OCI-LY1 (cell line): ENCODE measurements at regions not wholly inside any gene's neighbourhood (a gene's known extent, or its start where the extent isn't known, plus 50 kb on each side); places are given as distances from the start of the nearest gene placed in this dataset.

Experiments used
- H2AFZ ChIP-seq: fragments of 200-600 bp; sonication (generic), shearing (Covaris generic); 2 replicates; pipeline ENCODE4 v1.6.0; 2014; ENCODE audit warnings: antibody characterized with exemption, mild to moderate bottlenecking, low read length
- H3F3A ChIP-seq: fragments of 200-600 bp; sonication (generic), shearing (Covaris generic); 2 replicates; pipeline ENCODE4 v1.6.0; 2014; ENCODE audit warnings: mild to moderate bottlenecking, antibody characterized with exemption, low read length, moderate library complexity; ENCODE audit not compliant: insufficient read depth
- H3K27ac ChIP-seq: fragments of 200-600 bp; sonication (generic); 2 replicates; pipeline ENCODE4 v1.5.1; 2014; ENCODE audit warnings: low read length, mixed run types, mild to moderate bottlenecking, low read depth; ENCODE audit not compliant: poor library complexity, severe bottlenecking
- H3K27me3 ChIP-seq: fragments of 200-600 bp; sonication (generic); 2 replicates; pipeline ENCODE4 v1.6.0; 2014; ENCODE audit warnings: antibody characterized with exemption, mild to moderate bottlenecking, low read length, moderate library complexity; ENCODE audit not compliant: insufficient read depth
- H3K36me3 ChIP-seq: fragments of 200-600 bp; sonication (generic); 2 replicates; pipeline ENCODE4 v1.6.1; 2014; ENCODE audit warnings: mild to moderate bottlenecking, antibody characterized with exemption, low read length, moderate library complexity, mixed read lengths; ENCODE audit not compliant: insufficient read depth
- H3K4me1 ChIP-seq: fragments of 200-600 bp; sonication (generic); 2 replicates; pipeline ENCODE4 v1.5.1; 2014; ENCODE audit warnings: mild to moderate bottlenecking, low read length, moderate library complexity; ENCODE audit not compliant: insufficient read depth, severe bottlenecking
- H3K4me2 ChIP-seq: fragments of 200-600 bp; sonication (generic), shearing (Covaris generic); 2 replicates; pipeline ENCODE4 v1.6.1; 2014; ENCODE audit warnings: low read length
- H3K4me3 ChIP-seq: fragments of 200-600 bp; sonication (generic); 2 replicates; pipeline ENCODE4 v1.5.1; 2014; ENCODE audit warnings: low read length, low read depth, mild to moderate bottlenecking, mixed read lengths; ENCODE audit not compliant: poor library complexity, severe bottlenecking
- H3K79me2 ChIP-seq: fragments of 200-600 bp; shearing (Covaris generic); 2 replicates; pipeline ENCODE4 v1.6.1; 2016; ENCODE audit warnings: mixed run types, low read length, mixed read lengths; ENCODE audit not compliant: insufficient read depth
- H3K9ac ChIP-seq: fragments of 200-600 bp; sonication (generic), shearing (Covaris generic); 2 replicates; pipeline ENCODE4 v1.6.1; 2014; ENCODE audit warnings: mild to moderate bottlenecking, low read length, mixed read lengths
- H3K9me2 ChIP-seq: fragments of 200-600 bp; sonication (generic), shearing (Covaris generic); 2 replicates; pipeline ENCODE4 v1.6.1; 2014; ENCODE audit warnings: low read depth, mild to moderate bottlenecking, low read length, mixed read lengths
- H3K9me3 ChIP-seq: fragments of 200-600 bp; shearing (Covaris generic); 2 replicates; pipeline ENCODE4 v1.6.1; 2014; ENCODE audit warnings: low read length, mixed read lengths
- H4K20me1 ChIP-seq: fragments of 200-600 bp; sonication (generic), shearing (Covaris generic); 2 replicates; pipeline ENCODE4 v1.6.0; 2016; ENCODE audit warnings: mild to moderate bottlenecking, low read length; ENCODE audit not compliant: insufficient read depth
- CTCF ChIP-seq: fragments of 200-600 bp; sonication (generic), shearing (Covaris generic); IDR thresholded peaks from 2 replicates; pipeline ENCODE4 v1.5.1; 2017; ENCODE audit warnings: mild to moderate bottlenecking, antibody characterized with exemption, low read length, moderate library complexity, mixed read lengths
- EZH2 ChIP-seq: fragments of 200-600 bp; sonication (generic), shearing (Covaris generic); IDR thresholded peaks from 2 replicates; pipeline ENCODE4 v1.8.0; 2017; ENCODE audit warnings: borderline replicate concordance, mixed run types, mild to moderate bottlenecking, antibody characterized with exemption, low read length, moderate library complexity, mixed read lengths

DNA sequence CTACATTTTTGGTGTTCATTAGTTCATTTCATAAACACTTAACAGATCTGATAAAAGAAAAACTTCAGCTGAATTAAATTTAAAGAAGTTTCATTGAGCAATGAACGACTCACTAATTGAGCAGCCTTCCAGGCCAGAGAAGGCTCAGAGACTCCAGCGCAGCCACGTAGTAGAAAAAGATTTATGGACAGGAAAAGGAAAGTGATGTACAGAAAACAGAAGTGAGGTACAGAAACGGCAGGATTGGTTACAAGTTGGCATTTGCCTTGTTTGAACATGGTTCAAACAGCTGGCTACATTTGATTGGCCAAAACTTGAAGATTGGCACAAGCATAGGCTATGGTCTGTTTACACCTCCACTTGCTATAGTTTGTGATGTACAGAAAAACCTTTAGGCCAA is 166.3 kb upstream of the DTNBP1 start:
- no peak overlapping the region for H3K4me3 ChIP-seq
- no peak overlapping the region for H2AFZ ChIP-seq
- H3K9ac ChIP-seq, result no peak overlapping the region
- no peaks in the 10 kb centered on the region for H3K4me1 ChIP-seq
- no peaks in the 10 kb centered on the region for H3F3A ChIP-seq
- no peaks in the 10 kb centered on the region for H3K9me2 ChIP-seq
- no peak overlapping the region for H3K27ac ChIP-seq
- H3K4me2 ChIP-seq, result no peak overlapping the region
- H3K9me3 ChIP-seq, result no peaks in the 10 kb centered on the region
- no peak for TF ChIP-seq CTCF
- TF ChIP-seq EZH2, result no peak
- no peaks in the 10 kb centered on the region for H3K36me3 ChIP-seq
- H3K79me2 ChIP-seq, result no peaks in the 10 kb centered on the region
- no peaks in the 10 kb centered on the region for H3K27me3 ChIP-seq
- H4K20me1 ChIP-seq, result no peaks in the 10 kb centered on the region

DNA sequence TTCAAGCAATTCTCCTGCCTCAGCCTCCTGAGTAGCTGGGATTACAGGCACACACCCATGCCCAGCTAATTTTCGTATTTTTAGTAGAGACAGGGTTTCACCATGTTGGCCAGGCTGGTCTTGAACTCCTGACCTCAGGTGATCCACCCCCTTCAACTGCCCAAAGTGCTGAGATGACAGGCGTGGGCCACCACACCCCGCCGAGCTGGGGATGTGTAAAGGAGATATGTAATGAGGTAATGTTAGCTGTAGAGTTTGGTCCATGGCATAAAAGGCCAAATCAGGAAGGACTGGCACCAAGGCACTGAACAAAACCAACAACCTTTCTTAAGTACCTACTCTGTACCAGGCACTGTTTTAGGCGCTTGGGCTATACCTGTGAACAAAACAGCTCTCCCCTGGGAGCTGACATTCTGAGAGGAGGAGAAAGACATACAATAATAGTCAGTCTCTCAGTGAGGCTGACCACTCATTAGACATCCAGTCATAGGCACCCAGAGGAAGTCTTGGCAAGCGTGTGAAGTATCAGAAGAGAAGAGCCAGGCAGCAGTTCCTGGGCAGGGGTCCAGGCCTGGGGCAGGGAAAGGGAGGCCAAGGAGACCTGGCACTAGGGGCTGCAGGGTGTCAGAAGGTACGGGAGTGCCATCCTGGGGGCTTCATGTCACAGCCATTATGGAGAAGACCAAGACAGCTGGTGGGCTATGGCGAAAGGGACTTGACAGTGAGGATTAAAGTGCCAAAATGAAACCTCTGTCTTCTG is 164.8 kb upstream of the DTNBP1 start:
- Histone ChIP-seq H4K20me1 (no peaks in the 10 kb centered on the region), H3K36me3 (no peaks in the 10 kb centered on the region), H3F3A (no peaks in the 10 kb centered on the region), H3K9ac (no peak overlapping the region), H3K27me3 (no peaks in the 10 kb centered on the region), H3K27ac (no peak overlapping the region), H3K9me3 (no peaks in the 10 kb centered on the region), H3K4me3 (no peak overlapping the region), H2AFZ (no peak overlapping the region), H3K4me2 (no peak overlapping the region), H3K9me2 (no peaks in the 10 kb centered on the region), H3K4me1 (no peaks in the 10 kb centered on the region), H3K79me2 (no peaks in the 10 kb centered on the region)
- TF ChIP-seq CTCF, result no peak
- TF ChIP-seq EZH2, result no peak

DNA sequence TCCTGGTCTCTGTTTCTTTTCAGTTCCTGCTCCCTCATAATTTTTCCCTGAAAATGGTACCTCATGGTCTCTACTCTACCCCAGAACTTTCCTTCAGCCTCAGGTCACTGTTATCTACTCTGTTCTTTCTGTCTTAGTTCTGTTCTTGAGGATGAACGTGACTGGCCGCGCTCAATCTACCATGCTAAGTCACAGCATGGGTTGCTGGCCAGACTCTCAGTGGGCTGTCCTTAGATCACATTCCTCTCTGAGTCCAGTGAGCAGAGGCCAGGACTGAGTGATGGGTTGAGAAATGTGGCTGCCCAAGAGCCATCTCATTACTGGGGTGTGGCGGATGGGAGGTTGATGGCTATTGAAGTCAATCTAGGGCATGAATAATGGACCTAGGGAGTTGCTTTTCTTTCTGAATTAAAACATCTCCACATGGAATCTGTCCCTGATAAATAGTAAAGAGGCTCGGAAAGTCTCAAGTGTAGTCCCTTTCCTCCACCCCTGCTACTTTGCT is 164.0 kb upstream of the DTNBP1 start:
- Histone ChIP-seq H3K4me2 (no peak overlapping the region), H2AFZ (no peak overlapping the region), H4K20me1 (no peaks in the 10 kb centered on the region), H3K9me2 (no peaks in the 10 kb centered on the region), H3K9ac (no peak overlapping the region), H3K9me3 (no peaks in the 10 kb centered on the region), H3K36me3 (no peaks in the 10 kb centered on the region), H3K27ac (no peak overlapping the region), H3K27me3 (no peaks in the 10 kb centered on the region), H3F3A (no peaks in the 10 kb centered on the region), H3K4me1 (no peaks in the 10 kb centered on the region), H3K79me2 (no peaks in the 10 kb centered on the region), H3K4me3 (no peak overlapping the region)
- TF ChIP-seq EZH2 (no peak), CTCF (no peak)
